CD4-positive, alpha-beta T cell (primary cell): ENCODE measurements at regions not wholly inside any gene's neighbourhood (a gene's known extent, or its start where the extent isn't known, plus 50 kb on each side); places are given as distances from the start of the nearest gene placed in this dataset.

Experiments used
- ATAC-seq: fragments of 200-7000 bp; cut with Tn5 transposase; one replicate; pipeline ENCODE4 v1.10.0; 2022; ENCODE audit warnings: mild to moderate bottlenecking; ENCODE audit not compliant: poor library complexity
- CTCF ChIA-PET: fragments of 350-600 bp; sonication (Branson Sonifier 250); formaldehyde crosslinking; loops from one replicate; lab custom pipeline; 2021; ENCODE audit warnings: antibody characterized with exemption, inconsistent platforms; lab: Charles Lee
- POLR2A ChIA-PET: fragments of 350-600 bp; sonication (Branson Sonifier 250); formaldehyde crosslinking; loops from one replicate; lab custom pipeline; 2021; ENCODE audit warnings: antibody characterized with exemption, inconsistent platforms; lab: Charles Lee
- DNase-seq, 14 experiments: peaks; one replicate each; pipeline ENCODE4 v3.0.0-alpha.2; 2013 to 2020; ENCODE audit warnings: mixed read lengths in 2 of 14
- H3K27ac ChIP-seq, 2 donors: one replicate each; pipeline versions ENCODE4 v1.5.1 to v1.7.0; 2013; ENCODE audit warnings: low read length in 2 of 2, low read depth in 1 of 2, mild to moderate bottlenecking in 1 of 2
- H3K27me3 ChIP-seq, 2 experiments: 1 replicate in 1 of 2; 2 replicates in 1 of 2; pipeline versions ENCODE4 v1.6.1 to v1.7.0; 2013; ENCODE audit warnings: low read length in 2 of 2, control low read depth in 1 of 2, mild to moderate bottlenecking in 1 of 2, moderate library complexity in 1 of 2; ENCODE audit not compliant: insufficient read depth in 2 of 2, control insufficient read depth in 1 of 2
- H3K36me3 ChIP-seq: one replicate; pipeline ENCODE4 v1.6.1; 2013; ENCODE audit warnings: low read length, control low read depth; ENCODE audit not compliant: insufficient read depth
- H3K4me1 ChIP-seq: one replicate; pipeline ENCODE4 v1.6.1; 2013; ENCODE audit warnings: low read length, control low read depth; ENCODE audit not compliant: insufficient read depth
- H3K4me3 ChIP-seq: one replicate; pipeline ENCODE4 v1.5.1; 2013; ENCODE audit warnings: mild to moderate bottlenecking, low read length, moderate library complexity
- H3K9me3 ChIP-seq, 2 experiments: 1 replicate in 1 of 2; 2 replicates in 1 of 2; pipeline versions ENCODE4 v1.6.1 to v1.7.0; 2013; ENCODE audit warnings: low read length in 2 of 2, mild to moderate bottlenecking in 2 of 2, control low read depth in 1 of 2, moderate library complexity in 1 of 2; ENCODE audit not compliant: control insufficient read depth in 1 of 2, insufficient read depth in 1 of 2
- H3K27ac Mint-ChIP-seq: one replicate; pipeline ENCODE4 v1.8.0; 2020; ENCODE audit warnings: mixed read lengths
- H3K27me3 Mint-ChIP-seq: one replicate; pipeline ENCODE4 v1.8.0; 2021; ENCODE audit warnings: mixed read lengths
- H3K36me3 Mint-ChIP-seq: one replicate; pipeline ENCODE4 v1.8.0; 2021; ENCODE audit warnings: low read depth, mixed read lengths
- H3K4me1 Mint-ChIP-seq: one replicate; pipeline ENCODE4 v1.8.0; 2021; ENCODE audit warnings: low read depth, mixed read lengths
- H3K4me3 Mint-ChIP-seq: one replicate; pipeline ENCODE4 v1.8.0; 2020; ENCODE audit warnings: mild to moderate bottlenecking, mixed read lengths
- H3K9me3 Mint-ChIP-seq: one replicate; pipeline ENCODE4 v1.8.0; 2020; ENCODE audit warnings: mixed read lengths
- CTCF ChIP-seq: fragments of 200-600 bp; IDR thresholded peaks from one replicate; pipeline ENCODE4 v1.8.0; 2022; ENCODE audit warnings: antibody characterized with exemption, mild to moderate bottlenecking
- intact Hi-C, 2 experiments: fragments of 100-400 bp; cut with DNase I in 1 of 2; cut with micrococcal nuclease in 1 of 2; formaldehyde crosslinking; loops; one replicate each; pipeline versions ENCODE4 v1.15.1 to v1.9.0; 2023 to 2025; cut with DNase I, micrococcal nuclease

- no peak overlapping the region for H3K27ac Mint-ChIP-seq
- no peaks in the 10 kb centered on the region for H3K4me1 ChIP-seq
- TF ChIP-seq CTCF = no peak
- H3K36me3 Mint-ChIP-seq = no peaks in the 10 kb centered on the region
- no peak for ATAC-seq
- no peaks in the 10 kb centered on the region for H3K4me1 Mint-ChIP-seq
- H3K4me3 Mint-ChIP-seq = no peak overlapping the region
- CTCF ChIA-PET = no interaction called here
- no peak for DNase-seq
- no peaks in the 10 kb centered on the region for H3K27me3 Mint-ChIP-seq
- H3K4me3 ChIP-seq = no peak overlapping the region
- intact Hi-C loops = no loop called here
- H3K9me3 Mint-ChIP-seq = peaks cover 2% of the 10 kb centered on the region
- POLR2A ChIA-PET = no interaction called here
- no peaks in the 10 kb centered on the region for H3K27me3 ChIP-seq
- no peaks in the 10 kb centered on the region for H3K9me3 ChIP-seq
- no peak overlapping the region for H3K27ac ChIP-seq
- no peaks in the 10 kb centered on the region for H3K36me3 ChIP-seq
Observed at GRCh38 chr17:12390631-12391030, 275.1 kb upstream of the MYOCD start.

- no peak for TF ChIP-seq CTCF
- Histone ChIP-seq H3K27ac (no peak overlapping the region), H3K9me3 (no peaks in the 10 kb centered on the region), H3K36me3 (no peaks in the 10 kb centered on the region), H3K4me1 (no peaks in the 10 kb centered on the region), H3K4me3 (no peak overlapping the region), H3K27me3 (no peaks in the 10 kb centered on the region)
- H3K4me1 Mint-ChIP-seq = no peaks in the 10 kb centered on the region
- intact Hi-C loops = no loop called here
- no peak overlapping the region for H3K4me3 Mint-ChIP-seq
- no peaks in the 10 kb centered on the region for H3K27me3 Mint-ChIP-seq
- no peaks in the 10 kb centered on the region for H3K36me3 Mint-ChIP-seq
- ChIA-PET CTCF (no interaction called here), POLR2A (no interaction called here)
- peaks cover 4% of the 10 kb centered on the region for H3K9me3 Mint-ChIP-seq
- DNase-seq = no peak
- no peak overlapping the region for H3K27ac Mint-ChIP-seq
- ATAC-seq = no peak
Observed at GRCh38 chr17:12391468-12391867, 274.2 kb upstream of the MYOCD start.

- intact Hi-C loops = no loop called here
- Mint-ChIP-seq H3K4me3 (no peak overlapping the region), H3K4me1 (no peaks in the 10 kb centered on the region), H3K36me3 (no peaks in the 10 kb centered on the region), H3K9me3 (peaks cover 10% of the 10 kb centered on the region), H3K27ac (no peak overlapping the region), H3K27me3 (no peaks in the 10 kb centered on the region)
- Histone ChIP-seq H3K4me3 (no peak overlapping the region), H3K27ac (no peak overlapping the region), H3K9me3 (no peaks in the 10 kb centered on the region), H3K4me1 (no peaks in the 10 kb centered on the region), H3K36me3 (no peaks in the 10 kb centered on the region), H3K27me3 (no peaks in the 10 kb centered on the region)
- ChIA-PET POLR2A (no interaction called here), CTCF (interaction anchor here (0.6 kb wide), 1 partner anchor 297 kb away, joined by 3 read pairs; no protein-coding TSS in a partner anchor)
- ATAC-seq = no peak
- no peak for TF ChIP-seq CTCF
- no peak for DNase-seq
Observed at GRCh38 chr17:12395733-12396354, 269.8 kb upstream of the MYOCD start.
